Heart left ventricle (tissue), 13 donors: ENCODE measurements at regions not wholly inside any gene's neighbourhood (a gene's known extent, or its start where the extent isn't known, plus 50 kb on each side); places are given as distances from the start of the nearest gene placed in this dataset.

Experiments used
- CTCF ChIP-seq, 12 donors: fragments of 200-600 bp; sonication (generic) in 4 of 12; IDR thresholded peaks; one replicate each; pipeline versions ENCODE4 v1.5.0 to v1.8.0; 2018 to 2022; ENCODE audit warnings: antibody characterized with exemption in 12 of 12, mild to moderate bottlenecking in 5 of 12
- POLR2A ChIP-seq, 2 donors: fragments of 450-650 bp; IDR thresholded peaks; one replicate each; pipeline ENCODE4 v1.6.1; 2017; ENCODE audit warnings: antibody characterized with exemption in 2 of 2, mild to moderate bottlenecking in 2 of 2, moderate library complexity in 2 of 2
- donor health status: ischemic (EF 13 %, LVEDD 7.1; RV severe dilation, severe dysfunction).
- donor health status: DM: no; HTN: yes; CAD: no.
- donor health status: DM: no; HTN: no; CAD: no.
- donor health status: ischemic (EF 25% LVEDD 6.9; RV normal size, moderate dysfunction).
- donor health status: ischemic (EF 25% LVEDD 5.7; RV mildly dilated, moderate dysfunction).
- donor health status: ischemic (EF 35%, LVEDD 5.7; RV mildly dilated, moderate dysfunction).
- donor health status: nonischemic (EF 11% LVEDD 7.7; RV severe dilation, severe dysfunction).
- donor health status: DM: yes; HTN: yes; CAD: no.
- donor health status: PGD.
- donor health status: ischemic (EF 29% LVEDD 5.4; RV normal size, mild dysfunction).
- donor health status: nonischemic (EF 23%, LVEDD 6.1; RV moderate dilation, normal function).

GRCh38 chr6:146944809-146945208 is 259.4 kb upstream of the STXBP5 start:
- TF ChIP-seq CTCF (IDR thresholded peaks at IDR 0.05): no peak
- no peak for TF ChIP-seq POLR2A (IDR thresholded peaks at IDR 0.05)
